HFF-Myc (cell line): ENCODE measurements at regions not wholly inside any gene's neighbourhood (a gene's known extent, or its start where the extent isn't known, plus 50 kb on each side); places are given as distances from the start of the nearest gene placed in this dataset.

Source experiments
- DNase-seq: peaks from one replicate; pipeline ENCODE4 v3.0.0-alpha.2; 2011; ENCODE audit warnings: low read depth; ENCODE audit errors: extremely low read depth
- H3K4me3 ChIP-seq: replicated peaks from 2 replicates; pipeline ENCODE4 v1.5.1; 2011; ENCODE audit warnings: low read depth, mild to moderate bottlenecking, control low read depth, low read length
- TF ChIP-seq, protein P1 (sequence below): IDR thresholded peaks from 2 replicates; pipeline ENCODE4 v1.5.1; 2012; ENCODE audit warnings: mild to moderate bottlenecking, low read depth, low read length, control low read depth; ENCODE audit errors: missing control alignments

DNA sequence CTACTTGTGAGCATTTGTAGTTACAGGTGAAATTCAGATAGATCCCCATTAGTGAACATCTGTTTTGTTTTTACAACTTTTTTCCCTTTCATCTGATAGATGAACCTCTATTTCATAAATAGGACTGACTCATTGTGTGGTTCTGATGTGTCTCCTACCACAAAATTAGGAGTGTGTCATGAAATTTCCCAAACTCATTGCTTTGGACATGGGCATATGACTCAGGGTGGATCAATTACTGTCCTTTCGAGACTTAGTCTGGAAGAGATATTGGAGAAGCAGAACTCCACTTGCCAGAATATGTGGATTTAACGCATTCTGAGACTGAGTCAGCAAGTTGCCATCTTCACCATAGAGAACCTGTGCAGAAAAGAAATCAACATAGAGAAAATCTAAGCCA lies 53.5 kb upstream of the PCDH10 start:
- no peak overlapping the region for H3K4me3 ChIP-seq
- TF ChIP-seq, protein P1, sequence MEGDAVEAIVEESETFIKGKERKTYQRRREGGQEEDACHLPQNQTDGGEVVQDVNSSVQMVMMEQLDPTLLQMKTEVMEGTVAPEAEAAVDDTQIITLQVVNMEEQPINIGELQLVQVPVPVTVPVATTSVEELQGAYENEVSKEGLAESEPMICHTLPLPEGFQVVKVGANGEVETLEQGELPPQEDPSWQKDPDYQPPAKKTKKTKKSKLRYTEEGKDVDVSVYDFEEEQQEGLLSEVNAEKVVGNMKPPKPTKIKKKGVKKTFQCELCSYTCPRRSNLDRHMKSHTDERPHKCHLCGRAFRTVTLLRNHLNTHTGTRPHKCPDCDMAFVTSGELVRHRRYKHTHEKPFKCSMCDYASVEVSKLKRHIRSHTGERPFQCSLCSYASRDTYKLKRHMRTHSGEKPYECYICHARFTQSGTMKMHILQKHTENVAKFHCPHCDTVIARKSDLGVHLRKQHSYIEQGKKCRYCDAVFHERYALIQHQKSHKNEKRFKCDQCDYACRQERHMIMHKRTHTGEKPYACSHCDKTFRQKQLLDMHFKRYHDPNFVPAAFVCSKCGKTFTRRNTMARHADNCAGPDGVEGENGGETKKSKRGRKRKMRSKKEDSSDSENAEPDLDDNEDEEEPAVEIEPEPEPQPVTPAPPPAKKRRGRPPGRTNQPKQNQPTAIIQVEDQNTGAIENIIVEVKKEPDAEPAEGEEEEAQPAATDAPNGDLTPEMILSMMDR: no peak
- no peak for DNase-seq

DNA sequence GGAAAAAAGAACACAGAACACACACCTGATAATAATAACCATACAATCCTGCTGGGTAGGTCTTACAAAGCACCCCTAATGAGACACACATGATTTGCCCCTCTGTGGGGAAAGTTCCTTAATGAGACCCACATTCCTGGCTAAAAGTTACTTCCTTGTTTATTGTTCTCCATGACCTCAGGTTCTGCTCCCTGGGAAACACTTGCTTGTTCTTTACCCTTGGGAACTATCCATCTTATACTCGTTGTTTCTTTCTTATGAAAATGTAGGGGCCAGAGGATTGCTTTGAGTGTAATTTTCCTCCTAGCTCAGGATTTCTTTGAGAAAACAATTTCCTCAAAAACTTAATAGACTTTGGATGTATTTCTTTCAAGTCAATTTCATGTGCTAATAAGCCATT lies 52.1 kb upstream of the PCDH10 start:
- H3K4me3 ChIP-seq: no peak overlapping the region
- DNase-seq: no peak
- TF ChIP-seq, protein P1: no peak
